T-helper 2 cell treated with Interferon-gamma antibody and Interleukin-4, amounts not matched to agents 5 μg/mL and 100 μg/mL, for 36 hours (primary cell): ENCODE measurements at regions not wholly inside any gene's neighbourhood (a gene's known extent, or its start where the extent isn't known, plus 50 kb on each side); places are given as distances from the start of the nearest gene placed in this dataset.

Experiments used
- DNase-seq: peaks from one replicate; pipeline ENCODE4 v3.0.0; 2021; ENCODE audit warnings: low spot score
- H3K27ac Mint-ChIP-seq: one replicate; pipeline ENCODE4 v1.8.0; 2021; ENCODE audit warnings: mild to moderate bottlenecking, mixed read lengths
- H3K27me3 Mint-ChIP-seq: one replicate; pipeline ENCODE4 v1.8.0; 2021; ENCODE audit warnings: low read depth, mixed read lengths
- H3K36me3 Mint-ChIP-seq: one replicate; pipeline ENCODE4 v1.8.0; 2021; ENCODE audit warnings: low read depth, mixed read lengths
- H3K4me1 Mint-ChIP-seq: one replicate; pipeline ENCODE4 v1.8.0; 2021; ENCODE audit warnings: low read depth, mixed read lengths
- H3K4me3 Mint-ChIP-seq: one replicate; pipeline ENCODE4 v1.8.0; 2022; ENCODE audit warnings: mild to moderate bottlenecking, moderate library complexity, mixed read lengths
- H3K9me3 Mint-ChIP-seq: one replicate; pipeline ENCODE4 v1.8.0; 2021; ENCODE audit warnings: mixed read lengths

GRCh38 chr10:83954193-83954799, 185.0 kb upstream of the GHITM start:
- no peak for DNase-seq
- Mint-ChIP-seq H3K4me3 (no peak overlapping the region), H3K27ac (no peak overlapping the region), H3K9me3 (no peaks in the 10 kb centered on the region), H3K36me3 (no peaks in the 10 kb centered on the region), H3K4me1 (no peaks in the 10 kb centered on the region), H3K27me3 (no peaks in the 10 kb centered on the region)

GRCh38 chr10:83955406-83955805, 183.9 kb upstream of the GHITM start:
- Mint-ChIP-seq H3K4me1 (no peaks in the 10 kb centered on the region), H3K27me3 (no peaks in the 10 kb centered on the region), H3K27ac (no peak overlapping the region), H3K4me3 (no peak overlapping the region), H3K36me3 (no peaks in the 10 kb centered on the region), H3K9me3 (no peaks in the 10 kb centered on the region)
- no peak for DNase-seq

GRCh38 chr10:83957168-83957947, 182.0 kb upstream of the GHITM start:
- DNase-seq, result no peak
- Mint-ChIP-seq H3K4me3 (no peak overlapping the region), H3K9me3 (no peaks in the 10 kb centered on the region), H3K27me3 (no peaks in the 10 kb centered on the region), H3K4me1 (no peaks in the 10 kb centered on the region), H3K36me3 (no peaks in the 10 kb centered on the region), H3K27ac (no peak overlapping the region)

- no peaks in the 10 kb centered on the region for H3K27me3 Mint-ChIP-seq
- no peaks in the 10 kb centered on the region for H3K9me3 Mint-ChIP-seq
- H3K4me3 Mint-ChIP-seq, result no peak overlapping the region
- no peak overlapping the region for H3K27ac Mint-ChIP-seq
- no peaks in the 10 kb centered on the region for H3K36me3 Mint-ChIP-seq
- DNase-seq, result no peak
- no peaks in the 10 kb centered on the region for H3K4me1 Mint-ChIP-seq
Measured at GRCh38 chr10:83959328-83959727, 180.0 kb upstream of the GHITM start.

- H3K4me1 Mint-ChIP-seq, result no peaks in the 10 kb centered on the region
- no peaks in the 10 kb centered on the region for H3K27me3 Mint-ChIP-seq
- H3K27ac Mint-ChIP-seq, result no peak overlapping the region
- H3K9me3 Mint-ChIP-seq, result no peaks in the 10 kb centered on the region
- H3K4me3 Mint-ChIP-seq, result no peak overlapping the region
- no peaks in the 10 kb centered on the region for H3K36me3 Mint-ChIP-seq
- DNase-seq, result no peak
Measured at GRCh38 chr10:83960125-83960524, 179.2 kb upstream of the GHITM start.

- no peaks in the 10 kb centered on the region for H3K27me3 Mint-ChIP-seq
- no peaks in the 10 kb centered on the region for H3K9me3 Mint-ChIP-seq
Measured at GRCh38 chr10:83961620-83962019, 177.7 kb upstream of the GHITM start.

GRCh38 chr10:83963446-83963845, 175.9 kb upstream of the GHITM start:
- no peak overlapping the region for H3K4me3 Mint-ChIP-seq
- H3K4me1 Mint-ChIP-seq, result no peaks in the 10 kb centered on the region
- no peaks in the 10 kb centered on the region for H3K27me3 Mint-ChIP-seq
- DNase-seq, result no peak
- no peaks in the 10 kb centered on the region for H3K36me3 Mint-ChIP-seq
- H3K27ac Mint-ChIP-seq, result no peak overlapping the region
- H3K9me3 Mint-ChIP-seq, result no peaks in the 10 kb centered on the region

More at GRCh38 chr10:83961620-83962019, 177.7 kb upstream of the GHITM start:
- Mint-ChIP-seq H3K4me3 (no peak overlapping the region), H3K36me3 (no peaks in the 10 kb centered on the region), H3K4me1 (no peaks in the 10 kb centered on the region), H3K27ac (no peak overlapping the region)
- DNase-seq, result no peak

- Mint-ChIP-seq H3K4me1 (no peaks in the 10 kb centered on the region), H3K27me3 (no peaks in the 10 kb centered on the region), H3K4me3 (no peak overlapping the region), H3K27ac (no peak overlapping the region), H3K36me3 (no peaks in the 10 kb centered on the region), H3K9me3 (no peaks in the 10 kb centered on the region)
- DNase-seq, result no peak
Measured at GRCh38 chr10:83965473-83965872, 173.8 kb upstream of the GHITM start.

- Mint-ChIP-seq H3K4me1 (no peaks in the 10 kb centered on the region), H3K9me3 (no peaks in the 10 kb centered on the region), H3K27ac (no peak overlapping the region), H3K27me3 (no peaks in the 10 kb centered on the region), H3K4me3 (no peak overlapping the region), H3K36me3 (no peaks in the 10 kb centered on the region)
- no peak for DNase-seq
Measured at GRCh38 chr10:83968052-83968451, 171.3 kb upstream of the GHITM start.

- Mint-ChIP-seq H3K4me1 (no peaks in the 10 kb centered on the region), H3K4me3 (no peak overlapping the region), H3K36me3 (no peaks in the 10 kb centered on the region), H3K27ac (no peak overlapping the region), H3K27me3 (no peaks in the 10 kb centered on the region), H3K9me3 (no peaks in the 10 kb centered on the region)
- DNase-seq, result no peak
Measured at GRCh38 chr10:83978681-83979383, 160.5 kb upstream of the GHITM start.

GRCh38 chr10:83982812-83983211, 156.5 kb upstream of the GHITM start:
- Mint-ChIP-seq H3K9me3 (no peaks in the 10 kb centered on the region), H3K4me1 (no peaks in the 10 kb centered on the region), H3K27me3 (no peaks in the 10 kb centered on the region), H3K36me3 (no peaks in the 10 kb centered on the region), H3K27ac (no peak overlapping the region), H3K4me3 (no peak overlapping the region)
- no peak for DNase-seq

- no peaks in the 10 kb centered on the region for H3K9me3 Mint-ChIP-seq
- DNase-seq, result no peak
- H3K27ac Mint-ChIP-seq, result no peak overlapping the region
- no peak overlapping the region for H3K4me3 Mint-ChIP-seq
- no peaks in the 10 kb centered on the region for H3K4me1 Mint-ChIP-seq
- no peaks in the 10 kb centered on the region for H3K36me3 Mint-ChIP-seq
- no peaks in the 10 kb centered on the region for H3K27me3 Mint-ChIP-seq
Measured at GRCh38 chr10:83983578-83984255, 155.6 kb upstream of the GHITM start.

- H3K27ac Mint-ChIP-seq, result no peak overlapping the region
- DNase-seq, result no peak
- H3K27me3 Mint-ChIP-seq, result no peaks in the 10 kb centered on the region
- no peaks in the 10 kb centered on the region for H3K36me3 Mint-ChIP-seq
- no peak overlapping the region for H3K4me3 Mint-ChIP-seq
- H3K9me3 Mint-ChIP-seq, result no peaks in the 10 kb centered on the region
- H3K4me1 Mint-ChIP-seq, result no peaks in the 10 kb centered on the region
Measured at GRCh38 chr10:83984256-83984640, 155.1 kb upstream of the GHITM start.

GRCh38 chr10:83986800-83987199, 152.5 kb upstream of the GHITM start:
- H3K27me3 Mint-ChIP-seq, result no peaks in the 10 kb centered on the region
- DNase-seq, result no peak
- no peaks in the 10 kb centered on the region for H3K36me3 Mint-ChIP-seq
- no peak overlapping the region for H3K4me3 Mint-ChIP-seq
- no peaks in the 10 kb centered on the region for H3K9me3 Mint-ChIP-seq
- H3K27ac Mint-ChIP-seq, result no peak overlapping the region
- H3K4me1 Mint-ChIP-seq, result no peaks in the 10 kb centered on the region
